Kidney (tissue), 13 donors: ENCODE measurements at regions not wholly inside any gene's neighbourhood (a gene's known extent, or its start where the extent isn't known, plus 50 kb on each side); places are given as distances from the start of the nearest gene placed in this dataset.

Experiments used
- DNase-seq, 5 donors: peaks; one replicate each; pipeline ENCODE4 v3.0.0-alpha.2; 2013 to 2020
- FAIRE-seq: peaks from 2 replicates; lab custom pipeline; 2012; peaks lifted over from hg19 to GRCh38; lab: Jason Lieb, UNC
- H3K27ac ChIP-seq, 2 donors: one replicate each; pipeline ENCODE4 v1.7.0; 2013; ENCODE audit warnings: low read depth in 2 of 2, low read length in 2 of 2, inconsistent platforms in 1 of 2
- H3K27me3 ChIP-seq: one replicate; pipeline ENCODE4 v1.7.1; 2013; ENCODE audit warnings: low read length, inconsistent platforms; ENCODE audit not compliant: control insufficient read depth, insufficient read depth
- H3K36me3 ChIP-seq, 3 donors: one replicate each; pipeline versions ENCODE4 v1.7.0 to v1.7.1; 2013; ENCODE audit warnings: low read length in 3 of 3, control low read depth in 1 of 3, inconsistent platforms in 1 of 3; ENCODE audit not compliant: insufficient read depth in 3 of 3, control insufficient read depth in 2 of 3
- H3K4me1 ChIP-seq, 3 donors: one replicate each; pipeline versions ENCODE4 v1.7.0 to v1.7.1; 2013; ENCODE audit warnings: low read length in 3 of 3, inconsistent platforms in 1 of 3, low read depth in 1 of 3; ENCODE audit not compliant: control insufficient read depth in 2 of 3, insufficient read depth in 2 of 3
- H3K4me3 ChIP-seq, 3 donors: one replicate each; pipeline versions ENCODE4 v1.7.0 to v1.8.1; 2013; ENCODE audit warnings: low read length in 3 of 3, control low read depth in 1 of 3, inconsistent platforms in 1 of 3
- H3K9ac ChIP-seq, 3 donors: one replicate each; pipeline versions ENCODE4 v1.7.0 to v1.7.1; 2013; ENCODE audit warnings: low read length in 3 of 3, control low read depth in 1 of 3, inconsistent platforms in 1 of 3
- H3K9me3 ChIP-seq, 3 donors: one replicate each; pipeline versions ENCODE4 v1.7.0 to v1.7.1; 2013; ENCODE audit warnings: low read length in 3 of 3, control low read depth in 1 of 3, inconsistent platforms in 1 of 3; ENCODE audit not compliant: control insufficient read depth in 2 of 3, insufficient read depth in 1 of 3
- CTCF ChIP-seq: IDR thresholded peaks from 3 replicates; pipeline ENCODE4 v1.5.1; 2012; ENCODE audit warnings: mild to moderate bottlenecking, moderate library complexity, borderline replicate concordance; ENCODE audit not compliant: insufficient read depth; ENCODE audit errors: extremely low read depth
- intact Hi-C: fragments of 100-400 bp; cut with DNase I; formaldehyde crosslinking; loops from one replicate; pipeline ENCODE4 v1.11.1; 2022
- donor health status: control.
- donor health status: control.
- donor health status: control.
- donor health status: control.
- donor health status: control.
- donor health status: DM: yes; HTN: yes; CAD: no.
- donor health status: Normal renal cell carcinoma (clear cell type).

DNA sequence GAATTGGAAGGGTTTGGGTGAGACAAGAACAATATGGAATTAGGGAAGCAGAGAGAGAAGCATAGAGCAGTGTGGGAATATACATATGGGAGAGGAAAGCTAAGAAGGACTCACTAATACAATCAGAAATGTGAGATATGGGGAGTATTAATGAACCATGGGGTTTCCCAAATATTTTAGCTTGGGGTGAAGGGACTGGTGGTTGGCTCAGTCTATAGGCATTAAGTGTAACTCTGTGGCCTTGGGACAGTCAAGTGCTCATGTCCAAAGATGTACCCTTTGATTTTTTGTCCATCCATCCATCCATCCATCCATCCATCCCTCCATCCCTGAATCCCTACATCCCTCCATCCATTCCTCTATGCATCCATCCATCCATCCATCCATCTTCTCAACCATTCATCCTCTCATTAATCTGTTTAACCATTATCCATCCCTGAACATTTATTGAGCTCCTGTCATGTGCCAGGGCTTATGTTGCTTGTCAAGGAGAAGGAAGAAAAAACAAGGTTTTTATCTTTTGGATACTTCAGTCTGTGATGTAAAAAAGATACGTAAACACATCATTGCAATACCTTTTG lies 263.4 kb upstream of the CHD6 start:
- Histone ChIP-seq H3K4me3 (no peak overlapping the region), H3K4me1 (no peaks in the 10 kb centered on the region), H3K9me3 (no peaks in the 10 kb centered on the region), H3K27ac (no peak overlapping the region), H3K36me3 (no peaks in the 10 kb centered on the region), H3K27me3 (no peaks in the 10 kb centered on the region), H3K9ac (no peak overlapping the region)
- DNase-seq, result no peak
- TF ChIP-seq CTCF, result no peak
- FAIRE-seq, result no peak
- intact Hi-C loops, result no loop called here

DNA sequence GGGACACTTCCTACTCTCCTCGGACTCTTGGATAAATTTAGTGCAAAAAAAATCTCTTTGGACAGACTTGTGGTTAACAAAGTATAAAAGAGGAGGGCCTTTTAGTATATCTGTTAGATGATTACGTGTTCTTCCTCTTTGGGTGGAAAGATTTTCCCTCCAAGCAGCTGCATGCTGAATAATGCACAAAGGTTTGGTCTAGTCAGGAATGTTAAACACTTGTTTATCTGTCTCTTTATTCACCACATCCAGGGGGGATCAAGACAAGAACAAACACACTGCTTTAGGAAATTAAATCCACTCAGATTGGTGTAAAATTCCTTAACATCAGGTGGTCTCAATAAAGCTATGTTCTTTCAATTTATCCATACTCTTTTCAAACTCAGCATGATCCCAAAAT lies 260.9 kb upstream of the CHD6 start:
- Histone ChIP-seq H3K4me1 (no peaks in the 10 kb centered on the region), H3K36me3 (no peaks in the 10 kb centered on the region), H3K27me3 (no peaks in the 10 kb centered on the region), H3K9ac (no peak overlapping the region), H3K27ac (no peak overlapping the region), H3K4me3 (no peak overlapping the region), H3K9me3 (no peaks in the 10 kb centered on the region)
- intact Hi-C loops, result no loop called here
- FAIRE-seq (no peak), DNase-seq (no peak)
- TF ChIP-seq CTCF, result no peak

DNA sequence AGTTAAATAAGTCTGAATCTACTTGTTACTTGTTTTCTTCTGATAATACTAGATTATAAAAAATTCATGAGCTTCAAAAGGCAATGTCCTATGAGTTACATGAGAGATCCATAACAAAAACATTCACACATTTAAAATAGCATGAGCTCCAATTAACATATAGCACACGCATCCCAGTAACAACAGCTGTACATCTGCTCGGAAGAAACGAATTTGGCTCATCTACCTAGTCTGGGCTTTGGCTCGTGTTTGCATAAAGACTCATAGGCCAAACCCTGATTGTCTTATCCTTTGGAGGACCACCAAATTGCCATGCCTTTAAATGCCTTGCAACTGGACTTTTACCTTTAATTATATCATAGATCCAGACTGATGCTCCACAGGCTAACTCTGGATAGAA lies 259.7 kb upstream of the CHD6 start:
- no peak for DNase-seq
- Histone ChIP-seq H3K9ac (no peak overlapping the region), H3K9me3 (no peaks in the 10 kb centered on the region), H3K4me3 (no peak overlapping the region), H3K27me3 (no peaks in the 10 kb centered on the region), H3K4me1 (no peaks in the 10 kb centered on the region), H3K36me3 (no peaks in the 10 kb centered on the region), H3K27ac (no peak overlapping the region)
- no peak for TF ChIP-seq CTCF
- intact Hi-C loops, result no loop called here
- FAIRE-seq, result no peak

DNA sequence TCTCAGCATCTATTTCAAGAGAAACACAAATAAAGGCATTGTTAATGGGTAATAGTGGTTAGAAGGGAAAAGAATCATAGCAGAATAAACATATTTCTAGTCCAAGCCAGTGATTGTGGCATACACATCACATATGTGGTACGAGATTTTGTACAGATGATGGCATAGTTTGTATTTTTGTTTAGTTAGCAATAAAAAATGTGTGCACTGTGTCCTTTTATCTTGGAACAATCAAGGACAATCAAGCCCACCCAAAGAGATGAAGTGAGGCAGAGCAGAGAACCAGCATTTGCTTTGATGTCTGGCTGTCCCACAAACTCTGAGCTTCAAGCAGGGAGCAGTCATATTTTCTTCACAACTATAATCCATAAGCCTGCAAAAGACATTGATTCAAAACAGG lies 256.5 kb upstream of the CHD6 start:
- TF ChIP-seq CTCF, result no peak
- no peak overlapping the region for H3K4me3 ChIP-seq
- no peak overlapping the region for H3K9ac ChIP-seq
- DNase-seq, result no peak
- H3K36me3 ChIP-seq, result no peaks in the 10 kb centered on the region
- intact Hi-C loops, result no loop called here
- no peak overlapping the region for H3K27ac ChIP-seq
- no peaks in the 10 kb centered on the region for H3K9me3 ChIP-seq
- no peaks in the 10 kb centered on the region for H3K27me3 ChIP-seq
- no peaks in the 10 kb centered on the region for H3K4me1 ChIP-seq
- FAIRE-seq, result no peak
